IMR-90 (cell line): ENCODE measurements at regions not wholly inside any gene's neighbourhood (a gene's known extent, or its start where the extent isn't known, plus 50 kb on each side); places are given as distances from the start of the nearest gene placed in this dataset.

ENCODE experiments used
- ATAC-seq: fragments of 200-7000 bp; cut with Tn5 transposase; 2 replicates; pipeline ENCODE4 v1.9.1; 2020; ENCODE audit warnings: low read depth, mild to moderate bottlenecking, moderate library complexity
- BruUV-seq: library from RNA; stranded (reverse); fragments of 400-500 nt; replicated peaks from 2 replicates; lab custom pipeline; 2021; lab: Mats Ljungman, UMichigan
- CTCF ChIA-PET: fragments of 300-600 bp; formaldehyde crosslinking; extraction: SDS; loops from one replicate; lab custom pipeline; 2021; ENCODE audit warnings: antibody characterized with exemption; lab: Yijun Ruan, JAX
- POLR2A ChIA-PET: fragments of 300-600 bp; sonication (Branson Sonifier 250); formaldehyde crosslinking; loops from one replicate; lab custom pipeline; 2022; ENCODE audit warnings: antibody characterized with exemption; ENCODE audit not compliant: unreplicated experiment; lab: Charles Lee
- DNase-seq: peaks from one replicate; pipeline ENCODE4 v3.0.0; 2013
- H2AFZ ChIP-seq: replicated peaks from 2 replicates; pipeline ENCODE3; 2013; ENCODE audit warnings: low read length, mild to moderate bottlenecking; ENCODE audit not compliant: poor library complexity
- H2AK5ac ChIP-seq: 2 replicates; pipeline ENCODE4 v1.6.1; 2013; ENCODE audit warnings: low read depth, low read length, inconsistent platforms
- H2AK9ac ChIP-seq: replicated peaks from 2 replicates; pipeline ENCODE3; 2013; ENCODE audit warnings: mild to moderate bottlenecking, low read depth, low read length, moderate library complexity; ENCODE audit not compliant: poor library complexity
- H2BK120ac ChIP-seq: 2 replicates; pipeline ENCODE4 v1.6.1; 2013; ENCODE audit warnings: low read depth, low read length, inconsistent platforms
- H2BK15ac ChIP-seq: 3 replicates; pipeline ENCODE4 v1.6.1; 2013; ENCODE audit warnings: low read depth, low read length, inconsistent platforms
- H2BK20ac ChIP-seq: 2 replicates; pipeline ENCODE4 v1.6.1; 2013; ENCODE audit warnings: low read depth, mild to moderate bottlenecking, inconsistent platforms, low read length, moderate library complexity
- H2BK5ac ChIP-seq: 2 replicates; pipeline ENCODE4 v1.6.1; 2013; ENCODE audit warnings: mild to moderate bottlenecking, low read depth, low read length, inconsistent platforms; ENCODE audit not compliant: poor library complexity, severe bottlenecking
- H3K14ac ChIP-seq: replicated peaks from 2 replicates; pipeline ENCODE4 v1.6.1; 2013; ENCODE audit warnings: low read depth, low read length, inconsistent platforms
- H3K18ac ChIP-seq: 2 replicates; pipeline ENCODE4 v1.6.1; 2013; ENCODE audit warnings: low read depth, low read length, control low read depth
- H3K23ac ChIP-seq: 2 replicates; pipeline ENCODE4 v1.6.1; 2013; ENCODE audit warnings: low read depth, low read length, inconsistent platforms
- H3K27ac ChIP-seq: 2 replicates; pipeline ENCODE4 v1.5.1; 2013; ENCODE audit warnings: mild to moderate bottlenecking, control low read depth, low read length; ENCODE audit not compliant: insufficient read depth
- H3K27me3 ChIP-seq: 2 replicates; pipeline ENCODE4 v1.6.1; 2013; ENCODE audit warnings: low read length; ENCODE audit not compliant: control insufficient read depth, insufficient read depth
- H3K36me3 ChIP-seq: 2 replicates; pipeline ENCODE4 v1.6.1; 2013; ENCODE audit warnings: low read length, mixed read lengths; ENCODE audit not compliant: control insufficient read depth, insufficient read depth
- H3K4ac ChIP-seq: 2 replicates; pipeline ENCODE4 v1.6.1; 2013; ENCODE audit warnings: low read depth, low read length, inconsistent platforms
- H3K4me1 ChIP-seq: 2 replicates; pipeline ENCODE4 v1.6.1; 2013; ENCODE audit warnings: low read length, mixed read lengths; ENCODE audit not compliant: control insufficient read depth, insufficient read depth
- H3K4me2 ChIP-seq: 2 replicates; pipeline ENCODE4 v1.6.1; 2013; ENCODE audit warnings: low read depth, mild to moderate bottlenecking, control low read depth, low read length, moderate library complexity
- H3K4me3 ChIP-seq: 2 replicates; pipeline ENCODE4 v1.5.1; 2013; ENCODE audit warnings: low read depth, mild to moderate bottlenecking, control low read depth, low read length, moderate library complexity; ENCODE audit not compliant: insufficient read depth
- H3K56ac ChIP-seq: 2 replicates; pipeline ENCODE4 v1.6.1; 2013; ENCODE audit warnings: low read length, inconsistent platforms; ENCODE audit not compliant: insufficient read depth; ENCODE audit errors: extremely low read depth
- H3K79me1 ChIP-seq, 2 experiments: 2 replicates each; pipeline ENCODE4 v1.6.1; 2013; ENCODE audit warnings: low read length in 2 of 2, inconsistent platforms in 1 of 2, low read depth in 1 of 2
- H3K9ac ChIP-seq: 2 replicates; pipeline ENCODE4 v1.6.1; 2013; ENCODE audit warnings: low read depth, low read length, control low read depth
- H3K9me1 ChIP-seq: 2 replicates; pipeline ENCODE4 v1.6.1; 2013; ENCODE audit warnings: low read length, inconsistent platforms; ENCODE audit not compliant: insufficient read depth
- H3K9me3 ChIP-seq: 2 replicates; pipeline ENCODE4 v1.6.1; 2013; ENCODE audit warnings: low read length; ENCODE audit not compliant: control insufficient read depth, insufficient read depth
- H4K20me1 ChIP-seq: 2 replicates; pipeline ENCODE4 v1.6.1; 2013; ENCODE audit warnings: low read length, inconsistent platforms; ENCODE audit not compliant: insufficient read depth
- H4K5ac ChIP-seq: 2 replicates; pipeline ENCODE4 v1.6.1; 2013; ENCODE audit warnings: mild to moderate bottlenecking, low read depth, low read length, control low read depth
- H4K8ac ChIP-seq, 2 experiments: 2 replicates each; pipeline ENCODE4 v1.6.1; 2013; ENCODE audit warnings: low read depth in 2 of 2, low read length in 2 of 2, control low read depth in 1 of 2, inconsistent platforms in 1 of 2
- H4K91ac ChIP-seq: 2 replicates; pipeline ENCODE4 v1.6.1; 2013; ENCODE audit warnings: low read depth, low read length, inconsistent platforms; ENCODE audit not compliant: insufficient read depth
- CEBPB ChIP-seq: IDR thresholded peaks from 2 replicates; pipeline ENCODE4 v1.6.1; 2012; ENCODE audit warnings: low read depth, low read length, improper control_type of control experiment
- CHD1 ChIP-seq: IDR thresholded peaks from 2 replicates; pipeline ENCODE4 v1.6.1; 2012; ENCODE audit warnings: low read depth, low read length, improper control_type of control experiment
- MAFK ChIP-seq: IDR thresholded peaks from 2 replicates; pipeline ENCODE4 v1.6.1; 2012; ENCODE audit warnings: low read depth, low read length, improper control_type of control experiment
- MAZ ChIP-seq: IDR thresholded peaks from 2 replicates; pipeline ENCODE4 v1.6.1; 2012; ENCODE audit warnings: low read depth, mild to moderate bottlenecking, low read length, improper control_type of control experiment, moderate library complexity, borderline replicate concordance
- MXI1 ChIP-seq: IDR thresholded peaks from 2 replicates; pipeline ENCODE4 v1.6.1; 2012; ENCODE audit warnings: low read depth, mild to moderate bottlenecking, low read length, moderate library complexity, borderline replicate concordance
- NFE2L2 ChIP-seq: fragments of 150-350 bp; IDR thresholded peaks from 2 replicates; pipeline ENCODE4 v1.6.1; 2016; ENCODE audit warnings: low read depth, mild to moderate bottlenecking, low read length
- RCOR1 ChIP-seq: IDR thresholded peaks from 2 replicates; pipeline ENCODE4 v1.6.1; 2012; ENCODE audit warnings: mild to moderate bottlenecking, low read length, improper control_type of control experiment; ENCODE audit not compliant: insufficient replicate concordance
- RFX5 ChIP-seq: IDR thresholded peaks from 2 replicates; pipeline ENCODE4 v1.8.0; 2012; ENCODE audit warnings: low read depth, mild to moderate bottlenecking, low read length, moderate library complexity
- USF2 ChIP-seq: fragments of 150-350 bp; IDR thresholded peaks from 2 replicates; pipeline ENCODE4 v1.6.1; 2017; ENCODE audit warnings: mild to moderate bottlenecking, antibody characterized with exemption, low read length, low read depth
- WGBS, 2 experiments: methylation state at CpG; one replicate each; pipeline versions ENCODE4 v1.1.5 to v1.1.7; 2013; ENCODE audit warnings: missing lambda C conversion rate in 2 of 2; ENCODE audit not compliant: insufficient read length in 1 of 2; ENCODE audit errors: extremely low coverage in 2 of 2; 5-methylcytosine and 5-hydroxymethylcytosine counted together
- dilution Hi-C: fragments of 300-500 bp; cut with HindIII; formaldehyde crosslinking; loops from one replicate; pipeline ENCODE4 v1.14.3; 2018; ENCODE audit warnings: low sequenced_read_pairs; ENCODE audit not compliant: unreplicated experiment
- in situ Hi-C: fragments of 300-500 bp; cut with MboI; formaldehyde crosslinking; loops from 3 replicates; pipeline ENCODE4 v1.14.3; 2019; ENCODE audit warnings: low sequenced_read_pairs, inconsistent platforms, mixed read lengths
- intact Hi-C: fragments of 100-400 bp; cut with micrococcal nuclease; formaldehyde crosslinking; loops from 2 replicates; pipeline ENCODE4 v1.10.0; 2022

GRCh38 chr10:21202776-21203462 is 305.8 kb upstream of the NEBL start:
- CTCF ChIA-PET, result interaction anchor here (0.8 kb wide), 1 partner anchor 247 kb away, joined by 3 read pairs; no protein-coding TSS in a partner anchor
- Histone ChIP-seq H2AK5ac (no peak overlapping the region), H3K27me3 (no peaks in the 10 kb centered on the region), H4K20me1 (no peaks in the 10 kb centered on the region), H3K18ac (no peak overlapping the region), H2AFZ (no peak overlapping the region), H4K91ac (no peak overlapping the region), H3K4me2 (no peak overlapping the region), H3K27ac (no peak overlapping the region), H3K4me1 (no peaks in the 10 kb centered on the region), H2BK120ac (no peak overlapping the region), H4K8ac (no peak overlapping the region), H3K23ac (no peak overlapping the region), H3K9me1 (no peaks in the 10 kb centered on the region), H3K36me3 (no peaks in the 10 kb centered on the region), H2BK20ac (no peak overlapping the region), H2AK9ac (no peak overlapping the region), H4K5ac (no peak overlapping the region), H2BK5ac (no peak overlapping the region), H3K79me1 (no peaks in the 10 kb centered on the region), H3K4ac (no peak overlapping the region), H3K4me3 (no peak overlapping the region), H3K9me3 (peaks cover 5% of the 10 kb centered on the region), H3K56ac (no peak overlapping the region), H2BK15ac (no peak overlapping the region), H3K14ac (no peak overlapping the region), H3K9ac (no peak overlapping the region)
- DNase-seq (no peak), ATAC-seq (no peak)
- intact Hi-C loops (no loop called here), dilution Hi-C loops (no loop called here), in situ Hi-C loops (no loop called here)
- BruUV-seq, result no TSS peak
- POLR2A ChIA-PET, result interaction anchor here (0.6 kb wide), 1 partner anchor 22 kb away, joined by 6 read pairs; no protein-coding TSS in a partner anchor
- TF ChIP-seq CEBPB, result no peak
- TF ChIP-seq MAFK, result no peak
- TF ChIP-seq MAZ, result no peak
- no peak for TF ChIP-seq CHD1
- TF ChIP-seq RFX5, result no peak
- TF ChIP-seq USF2, result no peak
- no peak for TF ChIP-seq NFE2L2
- TF ChIP-seq MXI1, result no peak
- TF ChIP-seq RCOR1, result no peak
- no CpG with 5 or more reads among the region's 5 CpGs for WGBS, 2 experiments
